NCI-H128 (cell line): ENCODE measurements at regions not wholly inside any gene's neighbourhood (a gene's known extent, or its start where the extent isn't known, plus 50 kb on each side); places are given as distances from the start of the nearest gene placed in this dataset.

Experiments used
- DNase-seq: peaks from one replicate; lab custom pipeline; 2025; ENCODE audit not compliant: unreplicated experiment; lab: John Stamatoyannopoulos, UW

DNA sequence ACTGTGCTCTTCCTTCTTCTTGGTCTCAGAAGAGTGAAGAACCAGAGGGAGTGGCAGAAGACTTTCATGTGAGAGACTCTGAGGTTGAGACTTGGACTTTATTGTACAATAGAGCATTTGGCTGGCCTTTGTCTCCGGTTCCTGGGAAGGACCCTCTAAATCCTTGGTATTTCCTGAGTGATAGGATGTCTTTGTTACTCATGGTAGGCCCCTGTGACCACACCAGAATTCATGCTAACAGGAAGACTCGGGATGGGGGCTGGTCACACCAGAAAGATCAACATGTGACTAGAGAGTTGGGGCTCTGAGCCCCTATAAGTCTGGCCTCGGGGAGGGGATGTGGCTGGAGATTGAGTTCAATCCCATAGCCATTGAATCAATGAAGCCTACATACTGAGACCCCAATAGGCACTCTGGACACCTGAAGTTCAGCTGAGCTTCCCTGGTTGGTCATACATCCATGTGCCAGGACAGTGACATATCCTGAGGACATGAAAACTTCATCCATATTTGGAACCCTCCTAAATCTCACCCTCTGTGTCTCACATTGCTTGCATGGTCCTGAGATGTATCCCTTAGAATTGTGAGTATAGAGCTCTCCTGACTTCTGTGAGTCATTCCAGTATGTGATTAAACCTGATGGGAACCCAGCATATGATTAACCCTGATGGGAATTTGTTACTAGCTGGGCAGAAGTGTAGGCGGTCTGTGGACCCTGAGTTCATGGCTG lies 201.7 kb downstream of the GADD45G start:
- DNase-seq, result no peak

DNA sequence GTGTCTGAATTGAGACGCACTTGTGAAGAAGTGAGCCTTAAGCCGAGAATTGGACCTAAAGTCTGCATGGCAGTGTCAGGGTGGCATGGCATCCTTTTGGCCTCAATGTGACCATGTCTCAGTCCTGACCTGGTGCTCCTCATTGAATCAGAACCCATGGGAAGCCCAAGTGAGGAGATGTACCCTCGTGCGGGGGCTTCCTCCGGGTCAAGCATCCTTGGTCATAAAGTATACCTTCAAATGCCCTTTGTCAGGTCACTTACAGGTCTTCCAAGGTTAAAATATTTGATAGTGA lies 202.2 kb downstream of the GADD45G start:
- no peak for DNase-seq

DNA sequence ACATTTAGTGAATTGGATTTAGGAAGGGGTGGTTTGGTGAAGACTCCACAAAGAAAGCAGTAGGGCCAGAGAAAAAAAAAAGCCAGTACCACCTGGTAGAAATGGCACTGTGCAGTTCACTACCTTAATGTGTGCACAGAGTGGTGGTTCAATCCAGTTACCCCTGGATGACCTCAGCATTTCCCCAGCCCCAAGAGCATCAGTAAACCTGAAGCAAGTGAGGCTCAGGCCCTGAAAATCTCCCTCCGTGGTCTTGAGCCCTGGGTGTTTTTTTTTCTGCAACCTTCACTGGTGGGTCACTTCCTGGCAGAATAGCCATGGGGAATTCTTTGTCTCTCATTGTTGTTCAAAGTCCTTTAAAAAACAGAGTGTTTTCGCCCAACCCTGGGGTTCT lies 202.9 kb downstream of the GADD45G start:
- no peak for DNase-seq

DNA sequence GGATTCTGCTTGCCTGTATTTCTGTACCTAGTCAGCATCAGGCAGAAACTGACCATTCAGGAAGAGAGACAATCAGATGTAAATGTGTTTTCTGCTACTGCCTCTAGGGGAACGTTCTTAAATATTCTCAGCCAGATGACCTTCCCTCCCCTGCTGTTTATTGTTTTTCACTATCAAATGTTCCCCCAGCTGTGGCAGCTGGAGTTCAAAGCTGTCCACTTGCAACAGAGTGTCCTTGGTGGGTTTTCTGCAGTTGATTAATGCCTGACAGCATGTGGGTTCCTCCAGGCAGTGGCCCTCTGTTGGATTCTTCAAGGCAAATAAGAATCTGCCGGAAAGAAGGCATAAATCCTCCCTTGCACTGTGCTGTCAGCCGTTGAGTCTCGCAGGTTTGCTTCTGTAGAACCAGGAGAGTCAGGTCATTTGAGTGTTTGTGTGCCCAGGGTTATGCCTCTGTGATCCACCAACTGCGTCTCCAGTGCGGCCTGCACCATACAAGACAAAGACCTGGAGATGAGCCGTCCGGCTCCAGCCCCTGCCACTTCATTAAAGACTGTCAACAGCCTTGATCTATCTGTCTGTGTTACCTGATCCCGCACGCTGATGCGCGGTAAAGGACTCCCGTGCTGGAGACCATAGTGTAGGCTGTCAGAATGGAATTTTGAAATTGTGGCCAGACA lies 203.4 kb downstream of the GADD45G start:
- DNase-seq, result no peak

DNA sequence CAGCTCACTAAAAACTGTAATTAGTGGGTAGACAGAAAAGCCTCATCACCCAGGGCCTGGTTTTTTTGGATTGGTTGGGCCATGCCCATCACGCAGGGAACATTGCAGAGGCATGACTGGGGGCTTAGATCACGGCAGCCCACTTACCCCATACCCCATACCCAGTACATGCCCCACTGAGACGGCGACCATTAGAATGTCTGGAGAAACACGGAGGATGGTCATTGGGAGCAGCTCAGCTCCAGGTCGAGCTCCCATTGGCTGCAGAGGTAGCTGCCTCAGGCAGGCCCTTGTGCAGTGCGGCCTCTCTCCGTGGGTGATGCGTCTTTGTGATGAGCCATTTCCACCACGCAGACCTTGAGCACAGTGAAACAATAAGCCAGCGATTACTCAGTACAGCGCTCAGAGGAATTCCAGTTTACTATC lies 204.0 kb downstream of the GADD45G start:
- DNase-seq, result no peak

DNA sequence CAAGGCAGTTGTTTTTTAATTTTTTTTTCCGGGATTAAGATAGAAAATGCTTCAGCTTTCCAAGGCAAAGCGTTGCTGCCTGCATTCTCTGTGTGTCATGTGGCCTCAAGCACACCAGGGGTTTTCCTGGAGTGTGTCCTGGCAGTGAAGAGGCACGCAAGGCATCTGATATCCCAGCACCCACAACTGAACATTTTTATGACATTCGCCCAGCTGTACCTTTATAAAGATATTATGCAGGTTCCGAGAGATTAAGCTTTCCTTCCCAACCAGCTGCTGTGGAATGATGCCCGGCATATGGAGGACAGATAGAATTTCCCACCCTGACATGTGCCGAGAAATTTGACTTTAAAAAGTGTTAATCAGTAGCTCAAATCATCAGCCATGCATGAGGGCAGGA lies 205.6 kb downstream of the GADD45G start:
- no peak for DNase-seq

DNA sequence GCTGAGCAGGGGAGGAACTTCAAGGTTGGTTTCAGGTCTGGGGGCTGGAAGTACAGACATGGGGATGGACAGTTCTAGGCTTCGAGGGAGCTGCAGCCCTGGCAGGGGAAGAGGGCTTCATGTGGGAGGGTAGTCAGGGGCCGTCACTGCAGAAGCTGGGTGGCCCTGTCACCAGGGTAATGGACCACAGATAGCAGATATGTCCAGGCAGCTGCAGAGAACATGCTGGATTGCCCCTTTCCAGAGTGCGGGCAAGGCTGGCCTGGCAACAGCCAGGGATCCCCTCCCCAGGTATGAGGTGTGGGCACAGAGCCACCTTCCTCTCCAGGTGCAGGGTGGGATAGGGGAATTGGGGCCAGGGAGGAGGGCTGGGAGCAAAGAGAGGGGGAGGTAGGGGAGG lies 206.5 kb downstream of the GADD45G start:
- DNase-seq, result no peak

DNA sequence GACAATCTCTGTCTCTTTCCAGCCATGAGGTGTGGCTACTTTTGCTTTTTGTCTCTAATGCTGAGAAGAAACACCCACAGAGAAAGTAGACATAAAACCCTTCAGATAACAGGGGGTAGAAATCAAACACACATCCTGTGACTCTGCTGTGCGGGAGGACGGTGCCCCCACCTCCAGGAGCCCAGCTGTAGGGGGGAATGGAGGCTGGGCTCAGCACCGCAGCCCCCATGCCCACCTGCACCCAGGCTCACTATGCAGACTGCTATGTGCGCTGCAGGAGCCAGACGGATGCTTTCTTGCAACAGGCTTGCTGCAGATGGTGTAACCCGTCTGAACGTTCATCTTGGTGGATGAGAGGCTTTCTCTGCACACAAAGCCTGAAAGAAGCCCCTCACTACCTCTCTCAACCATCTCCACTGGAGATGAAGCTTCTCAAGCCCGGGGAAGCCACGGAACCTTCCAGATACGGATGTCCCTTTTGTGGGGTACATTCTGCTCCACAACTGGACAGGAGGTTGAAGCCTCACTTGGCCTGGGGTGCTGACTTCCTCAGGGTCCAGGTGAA lies 207.2 kb downstream of the GADD45G start:
- no peak for DNase-seq

DNA sequence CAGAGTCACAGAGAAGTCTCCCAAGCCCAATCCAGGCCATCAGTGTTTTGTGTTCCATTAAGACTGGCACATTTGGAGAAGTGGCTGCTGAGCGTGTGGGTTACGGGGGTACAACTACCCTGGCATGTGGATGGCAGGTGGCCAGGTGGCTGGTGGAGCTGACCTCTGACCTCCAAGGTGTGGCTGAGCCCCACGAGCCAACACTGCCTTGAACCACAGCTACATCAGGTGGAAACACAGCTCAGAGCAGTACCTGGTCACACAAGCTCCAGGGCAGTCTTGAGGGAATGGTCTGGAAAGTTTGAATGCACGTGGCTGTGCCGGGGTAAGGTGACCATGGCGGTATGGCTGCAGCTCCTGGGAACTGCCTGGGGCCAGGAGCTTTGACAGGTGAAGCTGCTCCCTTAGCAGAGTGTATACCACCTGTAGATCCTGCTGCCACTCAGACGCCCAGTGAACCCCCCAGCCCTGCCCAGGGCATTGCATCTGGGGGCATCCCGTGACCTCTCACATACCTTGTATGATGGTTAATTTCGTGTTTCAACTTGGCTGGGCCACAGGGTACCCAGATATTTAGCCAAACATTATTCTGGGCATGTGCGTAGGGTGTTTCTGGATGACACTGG lies 207.9 kb downstream of the GADD45G start:
- no peak for DNase-seq

DNA sequence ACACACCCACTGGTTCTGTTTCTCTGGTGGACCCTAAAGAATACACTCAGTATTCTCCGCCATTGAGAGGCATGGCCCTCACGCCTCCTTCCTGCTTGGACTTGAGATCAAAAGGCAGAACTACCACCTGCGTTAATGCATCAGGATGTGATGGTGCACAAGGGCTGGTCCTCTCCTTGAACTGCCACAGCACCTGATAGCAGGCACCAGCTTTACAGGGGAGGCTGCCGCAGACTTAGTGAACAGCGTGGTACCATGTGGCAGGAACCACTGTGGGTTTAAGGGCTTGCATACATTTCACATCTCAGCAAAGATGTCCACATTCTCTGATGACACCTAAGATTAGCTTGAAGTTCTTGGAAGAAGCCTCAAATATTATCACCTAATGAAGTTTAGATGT lies 208.7 kb downstream of the GADD45G start:
- no peak for DNase-seq

DNA sequence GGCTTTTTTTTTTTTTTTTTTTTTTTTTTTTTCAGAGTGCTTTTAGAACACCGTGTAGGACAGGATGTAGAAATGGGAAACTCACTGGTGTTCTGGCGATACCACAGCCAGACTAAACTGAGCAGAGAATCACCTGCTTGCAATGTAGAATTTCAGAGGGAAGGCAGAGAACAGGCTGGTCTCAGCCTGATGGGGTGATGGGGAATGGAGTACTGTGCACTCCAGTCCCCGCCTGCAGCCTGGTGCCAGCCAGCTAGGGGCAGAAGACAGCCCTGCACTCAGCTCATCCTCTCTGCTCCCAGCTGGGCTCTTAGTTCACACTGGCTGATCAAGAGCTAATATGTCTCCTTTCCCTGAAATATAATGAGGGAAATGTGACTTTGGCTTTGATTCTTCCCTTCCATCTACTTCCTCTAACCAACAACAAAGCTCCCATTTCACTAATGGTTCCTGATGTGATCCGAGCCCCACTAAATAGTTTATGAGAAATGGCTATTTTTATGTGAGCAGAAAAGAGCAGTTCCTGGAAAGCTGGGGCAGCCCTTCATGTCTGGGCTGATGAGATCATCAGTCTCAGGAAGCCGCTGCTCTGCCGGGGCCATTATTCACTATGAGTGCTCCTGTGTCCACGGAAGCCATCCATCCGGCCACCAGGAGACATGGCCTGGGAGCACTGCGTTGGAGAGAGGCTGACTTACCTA lies 209.7 kb downstream of the GADD45G start:
- no peak for DNase-seq

DNA sequence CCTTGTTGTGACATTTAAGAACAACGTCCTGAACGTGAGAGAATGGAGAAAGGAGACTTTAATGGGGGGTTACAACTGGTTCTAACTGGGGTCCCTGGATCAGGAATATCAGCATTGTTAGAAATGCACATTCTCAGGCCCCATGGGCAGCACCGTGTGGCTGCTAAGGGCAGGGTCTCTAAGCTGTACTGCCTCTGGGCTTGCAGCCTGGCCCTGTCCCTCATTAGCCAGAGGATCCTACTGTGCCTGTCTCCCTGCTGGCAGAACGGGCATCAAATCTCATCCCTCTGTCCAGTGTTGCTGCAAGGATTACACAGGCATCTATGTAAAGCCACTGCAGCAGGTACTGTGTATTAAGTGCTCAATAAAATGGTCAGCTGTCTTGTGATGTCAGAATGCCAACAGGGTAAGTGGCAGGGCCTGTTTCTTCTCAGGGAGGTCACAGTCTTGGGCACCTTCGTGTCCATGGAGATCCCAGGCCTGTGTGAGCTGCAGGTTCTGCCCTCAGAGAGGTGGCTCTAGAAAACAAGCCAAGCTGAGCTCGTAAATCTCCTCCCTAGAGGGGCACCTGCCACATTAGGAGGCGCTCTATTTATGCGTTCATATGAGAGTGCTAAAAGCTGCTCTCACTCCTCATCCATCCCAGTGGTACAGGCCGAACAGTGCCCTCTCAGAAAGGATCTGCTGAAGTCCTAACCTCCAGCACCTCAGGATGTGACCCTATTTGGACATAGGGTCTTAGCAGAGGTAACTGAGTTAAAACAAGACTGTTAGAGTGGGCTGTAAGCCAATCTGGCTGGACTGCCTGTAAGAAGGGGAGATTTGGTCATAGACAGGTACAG lies 210.5 kb downstream of the GADD45G start:
- no peak for DNase-seq

DNA sequence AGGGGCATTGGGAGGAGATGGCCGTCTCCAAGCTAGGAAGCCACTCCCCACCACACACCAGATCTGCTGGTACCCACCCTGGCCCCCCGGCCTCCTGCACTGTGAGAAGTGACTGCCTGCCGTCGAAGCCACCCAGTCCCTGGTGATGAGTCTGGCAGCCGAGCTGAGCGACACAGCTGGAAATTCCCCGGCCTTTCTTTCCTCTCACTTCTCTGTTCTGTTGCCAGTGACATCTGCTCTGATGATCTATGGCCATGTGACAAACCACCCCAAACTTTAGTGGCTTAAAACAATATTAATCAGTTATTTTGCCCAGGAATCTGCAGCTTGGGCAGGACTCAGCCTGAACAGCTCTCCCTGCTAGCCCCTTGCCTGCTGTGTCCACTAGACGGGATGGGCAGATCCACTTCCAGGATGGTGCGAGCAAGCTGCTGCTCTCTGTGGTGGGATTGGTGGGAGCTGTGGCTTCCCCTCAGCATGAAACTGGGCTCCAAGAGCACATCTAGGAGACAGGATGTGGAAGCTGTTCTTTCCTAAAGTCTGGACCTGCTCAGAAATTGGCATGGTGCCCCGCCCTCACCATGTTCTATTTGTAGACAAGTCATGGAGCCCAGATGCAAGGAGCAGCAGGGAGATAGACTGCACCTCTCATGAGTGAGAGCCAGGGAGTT lies 211.2 kb downstream of the GADD45G start:
- DNase-seq, result no peak

DNA sequence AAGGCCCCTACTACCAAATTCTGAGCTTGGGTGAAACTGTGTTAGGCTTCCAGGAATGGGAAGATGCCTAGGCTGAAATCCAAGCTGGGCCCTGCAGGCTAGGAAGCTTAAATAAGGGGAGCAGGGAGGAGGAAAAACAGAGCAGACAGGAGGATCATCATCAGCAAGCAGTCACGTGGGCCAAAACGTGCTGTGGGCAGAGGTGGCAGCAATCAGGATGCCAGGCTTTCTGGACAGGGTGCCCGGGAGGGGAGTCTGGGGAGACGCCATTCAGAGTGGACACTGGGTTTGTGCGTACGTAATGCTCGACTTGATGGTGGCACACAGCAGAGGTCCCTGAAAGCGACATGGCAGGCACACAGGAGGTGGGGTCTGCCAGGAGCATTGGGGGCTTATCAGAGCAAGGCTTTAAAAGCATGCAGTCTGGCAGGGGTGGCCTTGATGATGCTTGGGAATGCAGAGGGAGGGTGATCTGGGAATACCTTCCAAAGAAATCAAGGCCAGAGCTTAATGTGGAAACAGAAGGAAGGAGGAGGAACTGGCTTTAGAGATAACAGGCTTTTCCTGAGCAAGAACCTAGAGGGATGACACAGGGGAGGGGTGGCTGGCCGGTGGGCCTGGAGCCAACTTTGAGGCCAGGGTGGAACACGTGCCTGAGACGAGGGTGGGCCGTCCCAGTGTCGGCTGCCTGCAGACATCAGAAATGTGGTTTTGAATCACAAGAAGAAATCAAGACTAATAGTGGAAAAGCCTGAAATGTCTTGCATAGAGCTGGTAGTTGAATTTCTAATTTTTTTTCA lies 212.5 kb downstream of the GADD45G start:
- DNase-seq, result no peak

DNA sequence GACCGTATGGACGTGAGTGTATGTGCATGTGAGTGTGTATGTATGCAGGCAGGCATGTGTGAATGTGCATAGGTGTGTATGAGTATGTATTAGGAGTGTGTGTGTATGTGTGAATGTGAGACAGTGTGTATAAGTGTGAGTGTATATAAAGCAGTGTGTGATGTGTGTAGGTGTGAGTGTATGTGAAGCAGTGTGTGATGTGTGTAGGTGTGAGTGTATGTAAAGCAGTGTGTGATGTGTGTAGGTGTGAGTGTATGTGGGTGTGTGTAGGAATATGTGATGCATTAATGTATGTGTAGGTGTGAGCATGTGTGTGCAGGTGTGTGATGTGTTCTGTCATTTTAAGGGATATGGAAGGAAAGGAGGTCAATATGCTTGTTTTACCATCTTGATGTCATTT lies 215.5 kb downstream of the GADD45G start:
- no peak for DNase-seq

DNA sequence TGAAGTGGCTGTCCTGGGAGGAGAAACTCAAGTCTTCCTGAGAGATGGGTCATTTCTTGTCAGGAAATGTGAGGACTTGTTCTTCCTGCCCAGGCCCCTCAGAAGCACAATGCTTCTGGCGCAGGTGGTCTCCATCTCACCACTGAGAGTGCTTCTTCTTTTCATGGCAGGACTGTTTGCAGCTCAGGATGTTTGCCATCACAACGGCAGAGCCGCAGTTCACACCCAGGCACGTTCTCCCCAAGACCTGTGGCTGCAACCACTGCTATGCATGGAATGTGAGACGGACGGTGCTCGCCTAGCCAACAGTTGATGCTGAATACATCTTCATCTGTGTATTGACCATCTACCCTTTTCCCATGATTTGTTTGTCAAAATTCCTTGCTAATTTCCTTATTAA lies 216.3 kb downstream of the GADD45G start:
- DNase-seq, result no peak

DNA sequence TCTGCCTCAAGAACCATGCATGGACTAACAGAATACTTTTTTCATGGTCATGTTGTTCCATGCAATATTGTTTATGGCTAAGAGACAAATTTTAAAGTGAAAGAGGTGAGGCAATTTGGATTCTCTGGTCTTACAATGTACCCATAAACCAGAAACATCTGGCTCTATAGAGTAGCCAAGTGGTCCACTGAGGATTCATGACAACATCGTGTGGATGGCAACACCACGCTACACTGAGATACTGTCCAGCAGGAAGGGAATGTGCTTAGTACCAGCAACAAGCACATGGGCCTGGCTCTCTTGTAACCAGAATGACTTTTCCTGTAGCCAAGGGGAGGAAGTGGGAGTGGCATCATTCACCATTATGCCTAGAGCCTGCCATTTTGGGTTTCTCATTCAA lies 218.2 kb downstream of the GADD45G start:
- no peak for DNase-seq

DNA sequence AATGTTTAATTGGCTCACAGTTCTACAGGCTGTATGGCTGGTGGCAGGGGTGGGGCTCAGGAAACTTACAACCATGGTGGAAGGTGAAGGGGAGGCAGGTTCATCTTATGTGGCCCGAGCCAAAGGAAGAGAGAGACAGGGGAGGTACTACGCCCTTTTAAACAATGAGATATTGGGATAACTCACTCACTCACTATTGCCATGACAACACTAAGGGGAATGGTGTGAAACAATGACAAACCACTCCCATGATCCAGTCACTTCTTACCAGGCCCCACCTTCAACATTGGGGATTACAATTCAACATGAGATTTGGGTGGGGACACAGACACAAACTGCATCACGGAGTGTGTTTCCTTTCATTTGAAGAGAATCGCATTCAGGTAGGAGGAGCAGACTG lies 220.9 kb downstream of the GADD45G start:
- no peak for DNase-seq

DNA sequence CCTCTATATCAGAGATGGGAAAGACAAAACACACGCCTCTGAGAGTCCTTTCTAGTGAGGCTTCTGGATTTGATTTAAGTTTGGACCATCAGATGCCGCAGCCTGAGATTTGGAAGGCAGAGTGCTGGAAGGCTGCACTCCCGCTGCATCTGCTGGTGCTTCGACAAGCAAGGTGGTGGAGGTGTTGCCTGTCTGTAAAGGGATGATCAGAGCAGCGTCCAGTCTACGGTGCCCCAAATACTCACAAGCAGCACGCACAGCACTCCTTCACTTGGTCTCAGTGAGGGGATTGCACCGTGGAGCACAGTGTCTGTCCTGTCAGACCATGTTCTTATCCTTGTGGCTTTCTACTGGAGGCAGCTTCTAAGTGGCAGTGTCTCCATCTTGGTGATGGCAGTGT lies 221.4 kb downstream of the GADD45G start:
- DNase-seq, result no peak
